HCT116 (cell line): ENCODE measurements at regions not wholly inside any gene's neighbourhood (a gene's known extent, or its start where the extent isn't known, plus 50 kb on each side); places are given as distances from the start of the nearest gene placed in this dataset.

Experiments
- CTCF ChIP-seq, 3 experiments: fragments of 200-600 bp in 1 of 3; sonication (generic) in 1 of 3; IDR thresholded peaks in 2 of 3; conservative IDR thresholded peaks in 1 of 3; 2 replicates each; pipeline ENCODE4 v1.5.1; 2012 to 2017; ENCODE audit warnings: low read depth in 2 of 3, low read length in 2 of 3, antibody characterized with exemption in 1 of 3, borderline replicate concordance in 1 of 3, control low read depth in 1 of 3, mild to moderate bottlenecking in 1 of 3, mixed read lengths in 1 of 3, mixed run types in 1 of 3, moderate library complexity in 1 of 3; ENCODE audit not compliant: insufficient read depth in 1 of 3
- EZH2 ChIP-seq: fragments of 200-600 bp; sonication (generic); IDR thresholded peaks from 2 replicates; pipeline ENCODE4 v1.6.1; 2017; ENCODE audit warnings: antibody characterized with exemption, mixed run types
- EZH2phosphoT487 ChIP-seq: fragments of 200-600 bp; IDR thresholded peaks from 2 replicates; pipeline ENCODE4 v1.6.1; 2018; ENCODE audit warnings: antibody characterized with exemption, borderline replicate concordance
- FOSL1 ChIP-seq: IDR thresholded peaks from 2 replicates; pipeline ENCODE4 v1.6.1; 2012; ENCODE audit warnings: low read depth
- POLR2A ChIP-seq: IDR thresholded peaks from 2 replicates; pipeline ENCODE4 v1.7.0; 2011; ENCODE audit warnings: borderline replicate concordance; ENCODE audit not compliant: insufficient read depth, insufficient read length; ENCODE audit errors: extremely low read depth
- RAD21 ChIP-seq: IDR thresholded peaks from 2 replicates; pipeline ENCODE4 v1.6.1; 2012; ENCODE audit warnings: low read depth, mild to moderate bottlenecking
- SIN3A ChIP-seq: IDR thresholded peaks from 2 replicates; pipeline ENCODE4 v1.6.1; 2012; ENCODE audit warnings: low read depth
- ZFX ChIP-seq: fragments of 450-650 bp; IDR thresholded peaks from 2 replicates; pipeline ENCODE4 v1.6.1; 2017
- TF ChIP-seq, protein P1 (sequence below): IDR thresholded peaks from 2 replicates; pipeline ENCODE4 v1.6.1; 2012; ENCODE audit warnings: low read depth

GRCh38 chr18:42544901-42545300 lies 570.6 kb downstream of the RIT2 start:
- no peak for TF ChIP-seq SIN3A
- TF ChIP-seq EZH2phosphoT487, result no peak
- TF ChIP-seq CTCF (IDR thresholded peaks at IDR 0.05 in 2 of 3, conservative IDR thresholded peaks at IDR 0.05 in 1 of 3; ENCODE audit: borderline replicate concordance in 1 of 3, insufficient read depth in 1 of 3, low read depth in 2 of 3, low read length in 2 of 3), result no peak
- no peak for TF ChIP-seq EZH2
- no peak for TF ChIP-seq ZFX
- TF ChIP-seq, protein P1, sequence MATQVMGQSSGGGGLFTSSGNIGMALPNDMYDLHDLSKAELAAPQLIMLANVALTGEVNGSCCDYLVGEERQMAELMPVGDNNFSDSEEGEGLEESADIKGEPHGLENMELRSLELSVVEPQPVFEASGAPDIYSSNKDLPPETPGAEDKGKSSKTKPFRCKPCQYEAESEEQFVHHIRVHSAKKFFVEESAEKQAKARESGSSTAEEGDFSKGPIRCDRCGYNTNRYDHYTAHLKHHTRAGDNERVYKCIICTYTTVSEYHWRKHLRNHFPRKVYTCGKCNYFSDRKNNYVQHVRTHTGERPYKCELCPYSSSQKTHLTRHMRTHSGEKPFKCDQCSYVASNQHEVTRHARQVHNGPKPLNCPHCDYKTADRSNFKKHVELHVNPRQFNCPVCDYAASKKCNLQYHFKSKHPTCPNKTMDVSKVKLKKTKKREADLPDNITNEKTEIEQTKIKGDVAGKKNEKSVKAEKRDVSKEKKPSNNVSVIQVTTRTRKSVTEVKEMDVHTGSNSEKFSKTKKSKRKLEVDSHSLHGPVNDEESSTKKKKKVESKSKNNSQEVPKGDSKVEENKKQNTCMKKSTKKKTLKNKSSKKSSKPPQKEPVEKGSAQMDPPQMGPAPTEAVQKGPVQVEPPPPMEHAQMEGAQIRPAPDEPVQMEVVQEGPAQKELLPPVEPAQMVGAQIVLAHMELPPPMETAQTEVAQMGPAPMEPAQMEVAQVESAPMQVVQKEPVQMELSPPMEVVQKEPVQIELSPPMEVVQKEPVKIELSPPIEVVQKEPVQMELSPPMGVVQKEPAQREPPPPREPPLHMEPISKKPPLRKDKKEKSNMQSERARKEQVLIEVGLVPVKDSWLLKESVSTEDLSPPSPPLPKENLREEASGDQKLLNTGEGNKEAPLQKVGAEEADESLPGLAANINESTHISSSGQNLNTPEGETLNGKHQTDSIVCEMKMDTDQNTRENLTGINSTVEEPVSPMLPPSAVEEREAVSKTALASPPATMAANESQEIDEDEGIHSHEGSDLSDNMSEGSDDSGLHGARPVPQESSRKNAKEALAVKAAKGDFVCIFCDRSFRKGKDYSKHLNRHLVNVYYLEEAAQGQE, result no peak
- TF ChIP-seq RAD21, result no peak
- TF ChIP-seq POLR2A, result no peak
- no peak for TF ChIP-seq FOSL1
